NCI-H2081 (cell line): ENCODE measurements at regions not wholly inside any gene's neighbourhood (a gene's known extent, or its start where the extent isn't known, plus 50 kb on each side); places are given as distances from the start of the nearest gene placed in this dataset.
"Not testable (repeated sequence)": the region's sequence is repeated elsewhere in the genome, so short reads cannot be mapped to it uniquely, and the experiment has no call there.

ENCODE experiments used
- DNase-seq, 2 experiments: peaks; one replicate each; lab custom pipeline; 2025; lab: John Stamatoyannopoulos, UW

- peak in 1 of 2 experiments; percentile 5 for DNase-seq
These were observed 78.0 kb upstream of the ATP5PO start for GRCh38 chr21:33993286-33994231.

DNA sequence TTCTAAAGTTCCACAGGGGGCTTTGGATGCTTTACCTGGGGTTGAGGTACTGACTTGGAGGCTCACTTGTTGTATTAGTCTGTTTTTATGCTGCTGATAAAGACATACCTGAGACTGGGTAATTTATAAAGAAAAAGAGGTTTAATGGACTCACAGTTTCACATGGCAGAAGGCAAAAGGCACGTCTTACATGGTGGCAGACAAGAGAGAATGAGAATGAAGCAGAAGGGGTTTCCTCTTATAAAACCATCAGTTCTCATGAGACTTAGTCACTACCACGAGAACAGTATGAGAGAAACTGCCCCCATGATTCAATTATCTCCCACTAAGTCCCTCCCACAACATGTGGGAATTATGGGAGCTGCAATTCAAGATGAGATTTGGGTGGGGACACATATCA is 76.8 kb upstream of the ATP5PO start:
- DNase-seq, result not testable (repeated sequence)

GRCh38 chr21:33991133-33991532 is 75.5 kb upstream of the ATP5PO start:
- DNase-seq, result no peak

DNA sequence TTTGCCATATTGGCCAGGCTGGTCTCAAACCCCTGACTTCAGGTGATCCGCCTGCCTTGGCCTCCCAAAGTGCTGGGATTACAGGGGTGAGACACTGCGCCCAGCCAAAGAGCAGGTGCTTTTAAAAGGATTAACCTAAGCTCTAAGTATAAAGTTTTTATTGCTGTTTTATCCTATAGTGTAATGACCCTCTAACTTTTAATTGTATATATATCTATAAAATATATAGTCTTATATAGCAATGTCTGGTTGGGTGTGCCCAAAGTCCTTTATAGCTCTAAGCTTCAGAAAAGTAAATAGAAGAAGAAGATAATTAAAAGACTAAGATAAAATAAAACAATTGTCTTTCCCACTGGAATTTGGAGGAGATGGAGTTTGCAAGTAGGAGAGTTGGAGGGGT is 73.8 kb upstream of the ATP5PO start:
- no peak for DNase-seq

DNA sequence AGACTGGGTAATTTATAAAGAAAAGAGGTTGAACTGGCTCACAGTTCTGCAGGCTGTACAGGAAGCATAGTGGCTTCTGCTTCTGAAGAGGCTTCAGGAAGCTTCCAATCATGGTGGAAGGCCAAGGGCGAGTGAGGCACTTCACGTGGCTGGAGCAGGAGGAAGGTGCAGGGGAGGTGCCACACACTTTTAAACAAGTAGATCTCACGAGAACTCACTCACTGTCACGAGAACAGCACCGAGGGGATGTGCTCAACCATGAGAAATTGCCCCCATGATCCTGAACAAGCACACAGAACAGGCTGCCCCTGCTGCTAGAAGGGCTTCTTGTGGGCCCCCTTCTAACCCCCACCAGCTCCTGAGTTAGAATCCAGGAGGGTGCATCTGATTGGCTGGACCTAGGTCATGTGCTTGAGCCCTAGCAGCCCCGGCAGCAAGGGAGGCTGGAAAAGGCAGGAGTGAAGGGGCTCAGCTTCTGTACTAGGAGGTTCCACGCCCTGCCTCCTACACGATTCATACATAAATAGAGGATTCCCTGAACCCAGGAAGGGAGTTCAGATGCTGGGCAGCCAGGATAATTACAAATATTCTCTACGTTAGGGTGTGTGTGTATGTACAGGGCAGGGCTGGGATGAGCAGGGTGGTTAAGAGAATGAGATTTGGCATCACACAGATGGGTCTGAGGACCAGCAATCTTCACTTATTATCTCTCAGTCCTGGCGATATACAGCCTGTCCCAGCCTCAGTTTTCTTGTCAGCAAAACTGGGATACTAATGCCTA is 72.8 kb upstream of the ATP5PO start:
- DNase-seq, result no peak

DNA sequence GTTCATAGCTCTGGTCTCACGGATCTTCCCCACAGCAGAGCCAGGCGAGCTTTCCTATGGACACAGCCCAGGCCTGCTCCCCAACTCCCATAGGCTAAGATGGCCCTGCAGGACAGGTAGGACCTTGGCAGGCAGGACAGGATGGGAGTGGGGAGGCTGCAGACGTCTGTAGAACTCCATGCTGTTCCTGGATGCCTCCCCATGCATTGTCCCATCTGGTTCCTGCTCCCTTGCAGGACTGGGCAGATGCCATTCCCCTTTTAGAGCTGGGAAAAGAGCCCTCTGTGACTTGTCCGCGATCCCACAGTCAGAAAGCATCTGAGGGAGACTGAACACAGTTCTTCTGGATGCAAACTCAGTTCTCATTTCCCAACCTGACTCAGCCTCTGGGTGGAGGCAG is 71.9 kb upstream of the ATP5PO start:
- DNase-seq, result no peak

GRCh38 chr21:33985117-33986050 is 69.8 kb upstream of the ATP5PO start:
- DNase-seq, result no peak

DNA sequence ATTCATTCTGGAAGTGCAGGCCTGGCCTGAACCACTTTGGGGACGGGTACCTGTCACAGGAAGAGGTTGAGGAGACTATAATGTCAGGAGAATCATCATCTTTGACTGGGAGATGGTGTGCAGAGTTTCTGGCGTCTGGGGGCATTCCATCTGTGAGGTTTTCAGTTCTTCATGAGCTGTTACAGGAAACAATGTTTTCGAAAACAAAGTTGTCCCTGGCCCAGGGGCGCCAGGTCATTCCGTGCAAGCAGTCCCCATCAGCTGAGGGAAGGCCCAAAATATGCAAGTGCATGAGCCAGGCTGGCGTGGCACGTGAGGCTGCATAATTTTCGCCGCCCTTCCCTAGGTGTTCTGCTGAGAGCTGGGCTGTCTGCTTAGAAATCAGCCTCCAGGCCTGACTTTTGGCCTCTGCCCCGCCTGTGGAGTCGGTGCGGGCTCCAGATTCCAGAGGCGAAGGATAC is 68.4 kb upstream of the ATP5PO start:
- no peak for DNase-seq

GRCh38 chr21:33981391-33982101 is 65.9 kb upstream of the ATP5PO start:
- DNase-seq, result no peak

- DNase-seq, result no peak
These were observed 64.8 kb upstream of the ATP5PO start for GRCh38 chr21:33980276-33980916.

DNA sequence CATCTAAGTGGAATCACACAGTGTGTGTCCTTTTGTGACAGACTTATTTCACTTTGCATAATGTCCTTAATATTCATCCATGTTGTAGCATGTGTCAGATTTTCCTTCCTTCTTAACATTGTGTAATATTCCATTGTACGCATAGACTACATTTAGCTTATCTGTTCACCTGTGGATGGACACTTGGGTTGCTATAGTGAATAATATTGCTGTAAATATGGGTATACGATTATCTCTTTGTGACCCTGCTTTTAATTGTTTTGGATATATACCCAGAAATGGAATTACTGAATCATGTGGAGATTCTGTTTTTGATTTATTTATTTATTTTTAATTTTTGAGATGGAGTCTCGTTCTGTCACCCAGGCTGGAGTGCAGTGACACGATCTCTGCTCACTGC is 63.0 kb upstream of the ATP5PO start:
- DNase-seq, result no peak

DNA sequence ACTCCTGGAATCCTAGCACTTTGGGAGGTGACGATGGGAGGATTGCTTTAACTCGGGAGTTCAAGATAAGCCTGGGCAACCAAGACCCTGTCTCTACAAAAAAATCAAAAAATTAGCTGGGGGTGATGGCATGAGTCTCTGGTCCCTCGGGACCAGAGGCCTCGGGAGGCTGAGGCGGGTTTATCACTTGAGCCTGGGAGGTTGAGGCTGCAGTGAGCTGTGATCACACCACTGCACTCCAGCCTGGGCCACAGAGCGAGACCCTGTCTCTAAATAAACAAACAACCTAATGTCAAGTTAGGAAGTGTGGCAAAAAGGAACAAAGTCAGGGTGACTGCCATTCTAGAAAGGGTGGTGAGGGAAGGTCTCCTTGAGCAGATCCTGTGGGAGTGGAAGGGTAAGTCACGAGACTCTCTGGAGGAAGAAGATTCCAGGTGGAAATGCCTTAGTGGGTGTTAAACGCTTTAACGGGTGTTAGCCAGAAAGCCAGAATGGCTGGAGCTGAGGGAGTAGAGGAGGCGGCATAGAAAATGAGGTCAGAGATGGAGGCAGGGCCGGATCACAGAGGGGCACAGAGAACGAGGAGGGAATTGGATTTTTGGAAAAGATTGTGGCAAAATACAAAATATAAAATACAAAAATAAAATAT is 62.2 kb upstream of the ATP5PO start:
- DNase-seq, result no peak

DNA sequence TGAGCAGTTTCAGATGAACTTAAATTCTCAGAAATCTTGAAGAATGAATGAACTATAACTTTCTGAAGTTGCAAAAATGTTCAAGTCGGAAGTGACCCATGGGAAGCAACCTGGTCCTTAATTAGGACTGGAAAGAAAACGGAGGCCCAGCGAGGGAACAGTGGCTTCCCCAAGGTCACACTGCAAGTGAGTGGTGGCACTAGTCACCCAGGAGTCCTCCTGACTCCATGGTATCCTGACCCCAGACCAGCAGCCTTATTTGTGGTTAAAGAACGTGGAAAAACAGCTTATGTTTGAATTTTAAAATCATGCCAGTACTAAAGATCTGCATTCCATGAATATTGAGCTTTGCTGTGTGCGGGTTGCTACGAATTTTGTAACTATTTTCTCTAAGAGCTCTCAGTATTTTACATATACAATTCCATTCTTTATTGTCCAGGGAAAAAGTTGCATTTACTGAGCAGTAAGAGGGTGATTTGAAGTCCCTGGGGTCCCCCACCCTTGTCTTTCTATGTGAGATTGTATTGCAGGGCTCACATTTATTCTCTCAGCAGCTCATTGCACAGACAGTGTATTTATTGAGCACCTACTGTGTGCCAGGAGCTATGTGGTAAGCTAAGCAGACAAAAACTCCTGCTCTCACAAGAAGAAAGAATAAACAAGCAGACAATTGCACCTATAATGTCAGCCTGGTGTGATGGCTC is 61.6 kb upstream of the ATP5PO start:
- no peak for DNase-seq

DNA sequence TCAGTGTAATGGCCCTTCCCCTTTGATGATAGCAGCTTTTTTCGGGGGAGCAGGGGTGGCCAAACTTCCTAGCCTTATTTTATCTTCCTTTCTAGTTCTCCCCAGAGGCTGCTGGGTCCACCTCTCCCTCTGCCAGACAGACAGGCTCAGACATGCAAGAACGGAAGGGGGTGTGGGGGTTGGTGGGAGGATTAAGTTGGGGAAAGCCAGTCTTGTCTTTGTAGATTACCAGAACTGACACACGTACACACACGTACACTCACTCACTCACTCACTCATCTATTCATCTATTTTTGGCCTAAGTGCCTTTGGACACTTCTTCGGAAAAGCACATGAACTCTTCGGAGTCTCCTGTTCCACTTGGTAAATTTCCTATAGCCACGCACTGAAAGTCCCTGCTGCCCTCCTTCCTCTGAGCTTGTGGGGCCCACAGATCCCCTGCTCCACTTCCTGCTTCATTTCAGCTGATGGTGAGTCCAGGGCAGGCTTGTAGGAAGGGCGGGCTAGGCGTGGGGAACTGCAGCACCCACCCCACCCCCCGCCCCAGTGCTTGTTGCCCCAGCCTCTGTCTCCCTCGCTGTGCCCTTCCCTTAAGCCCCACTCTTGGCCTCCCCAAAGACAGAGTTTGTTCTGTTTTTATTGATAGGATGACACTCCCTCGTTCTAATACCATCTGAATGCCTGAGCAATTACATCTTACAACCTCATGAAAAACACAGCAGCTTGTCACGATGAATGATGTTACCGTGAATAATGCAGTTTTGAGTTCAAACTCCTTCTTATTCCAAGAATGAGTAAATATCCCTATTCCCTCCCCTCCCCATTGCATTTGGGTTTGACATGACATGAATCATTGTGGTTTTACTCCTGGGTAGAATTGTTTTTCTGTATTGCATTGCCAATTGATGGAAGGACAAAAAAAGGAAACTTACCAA is 60.7 kb upstream of the ATP5PO start:
- no peak for DNase-seq

GRCh38 chr21:33975548-33976081 is 60.0 kb upstream of the ATP5PO start:
- DNase-seq, result no peak

DNA sequence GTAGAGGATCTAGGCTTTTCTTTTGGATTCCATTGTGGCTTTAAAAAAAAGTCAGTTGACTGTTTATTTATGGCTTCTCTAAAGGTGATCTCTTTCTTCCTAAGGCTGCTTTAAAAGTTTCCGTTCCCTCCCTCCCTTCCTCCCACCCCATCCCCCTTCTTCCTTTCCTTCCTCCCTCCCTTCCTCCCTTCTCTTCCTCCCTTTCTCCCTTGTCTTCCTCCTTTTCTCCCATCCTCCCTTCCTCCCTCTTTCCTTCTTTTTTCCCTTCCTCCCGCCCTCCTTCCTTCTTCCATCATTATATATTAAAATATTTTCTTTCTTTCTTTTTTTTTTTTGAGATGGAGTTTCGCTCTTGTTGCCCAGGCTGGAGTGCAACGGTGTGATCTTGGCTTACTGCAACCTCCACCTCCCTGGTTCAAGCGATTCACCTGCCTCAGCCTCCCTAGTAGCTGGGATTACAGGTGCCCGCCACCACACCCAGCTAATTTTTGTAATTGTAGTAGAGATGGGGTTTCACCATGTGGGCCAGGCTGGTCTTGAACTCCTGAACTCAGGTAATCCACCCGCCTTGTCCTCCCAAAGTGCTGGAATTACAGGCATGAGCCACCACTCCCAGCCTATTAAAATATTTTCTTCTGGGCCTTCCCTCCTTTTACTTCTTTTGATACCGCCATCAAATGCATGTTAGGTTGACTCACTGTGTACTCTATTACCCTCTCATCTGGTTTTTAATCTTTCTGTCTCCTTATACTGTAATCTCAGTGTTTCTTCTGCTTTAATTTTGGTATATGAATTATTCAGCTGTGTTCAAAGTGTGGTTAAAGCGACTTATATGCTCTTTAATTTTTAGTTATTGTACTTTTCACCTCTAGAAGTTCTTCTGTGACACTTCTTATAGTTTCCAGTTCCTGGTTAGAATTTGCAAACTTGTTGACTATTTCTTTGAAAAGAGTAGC is 59.2 kb upstream of the ATP5PO start:
- no peak for DNase-seq

- DNase-seq, result no peak
These were observed 57.7 kb upstream of the ATP5PO start for GRCh38 chr21:33973268-33973667.
